Endothelial cell of umbilical vein (primary cell): ENCODE measurements at regions not wholly inside any gene's neighbourhood (a gene's known extent, or its start where the extent isn't known, plus 50 kb on each side); places are given as distances from the start of the nearest gene placed in this dataset.

Experiments
- BruUV-seq: library from RNA; stranded (reverse); fragments of 400-500 nt; replicated peaks from 2 replicates; lab custom pipeline; 2021; lab: Mats Ljungman, UMichigan
- CTCF ChIA-PET: fragments of 300-600, 350-600 bp; sonication (Branson Sonifier 250); formaldehyde crosslinking; loops from one replicate; lab custom pipeline; 2021; ENCODE audit warnings: antibody characterized with exemption, inconsistent platforms; lab: Charles Lee
- POLR2A ChIA-PET: fragments of 300-600, 350-600 bp; sonication (Branson Sonifier 250); formaldehyde crosslinking; loops from one replicate; lab custom pipeline; 2021; ENCODE audit warnings: antibody characterized with exemption, inconsistent platforms; lab: Charles Lee
- DNase-seq: peaks from one replicate; pipeline ENCODE4 v3.0.0-alpha.2; 2011; ENCODE audit warnings: low read depth, low spot score
- FAIRE-seq: peaks from 2 replicates; lab custom pipeline; 2011; peaks lifted over from hg19 to GRCh38; lab: Jason Lieb, UNC
- H2AFZ ChIP-seq: 2 replicates; pipeline ENCODE4 v1.6.0; 2012; ENCODE audit warnings: low read depth, low read length, control low read depth, inconsistent platforms
- H3K27ac ChIP-seq: 2 replicates; pipeline ENCODE4 v1.5.1; 2011; ENCODE audit warnings: low read depth, mild to moderate bottlenecking, control low read depth, low read length, moderate library complexity; ENCODE audit not compliant: insufficient read depth
- H3K27me3 ChIP-seq, 2 experiments: 2 replicates each; pipeline versions ENCODE4 v1.6.0 to v1.6.1; 2011; ENCODE audit warnings: low read length in 2 of 2, mixed read lengths in 1 of 2; ENCODE audit not compliant: control insufficient read depth in 2 of 2, insufficient read depth in 2 of 2
- H3K36me3 ChIP-seq, 2 experiments: 2 replicates in 1 of 2; 3 replicates in 1 of 2; pipeline ENCODE4 v1.5.1; 2011; ENCODE audit warnings: low read length in 2 of 2, mild to moderate bottlenecking in 1 of 2, moderate library complexity in 1 of 2; ENCODE audit not compliant: control insufficient read depth in 2 of 2, insufficient read depth in 2 of 2; ENCODE audit errors: extremely low read depth in 1 of 2
- H3K4me1 ChIP-seq: 3 replicates; pipeline ENCODE4 v1.5.1; 2011; ENCODE audit warnings: mild to moderate bottlenecking, low read length; ENCODE audit not compliant: control insufficient read depth, insufficient read depth; ENCODE audit errors: extremely low read depth
- H3K4me2 ChIP-seq: 2 replicates; pipeline ENCODE4 v1.6.1; 2011; ENCODE audit warnings: low read length, control low read depth, mixed read lengths; ENCODE audit not compliant: insufficient read depth
- H3K4me3 ChIP-seq, 3 experiments: fragments of 200-600 bp in 1 of 3; sonication (generic), shearing (Covaris generic) in 1 of 3; replicated peaks in 1 of 3; 2 replicates each; pipeline ENCODE4 v1.5.1; 2011 to 2016; ENCODE audit warnings: control low read depth in 3 of 3, low read length in 3 of 3, mild to moderate bottlenecking in 2 of 3, inconsistent platforms in 1 of 3, low read depth in 1 of 3, moderate library complexity in 1 of 3; ENCODE audit not compliant: insufficient read depth in 1 of 3
- H3K79me2 ChIP-seq: 2 replicates; pipeline ENCODE4 v1.6.0; 2012; ENCODE audit warnings: low read length, inconsistent platforms; ENCODE audit not compliant: control insufficient read depth, insufficient read depth
- H3K9ac ChIP-seq: replicated peaks from 2 replicates; pipeline ENCODE3; 2011; ENCODE audit warnings: low read length, control low read depth; ENCODE audit not compliant: insufficient read depth; ENCODE audit errors: extremely low read depth
- H3K9me1 ChIP-seq: replicated peaks from 3 replicates; pipeline ENCODE4 v1.6.0; 2011; ENCODE audit warnings: mild to moderate bottlenecking, low read length; ENCODE audit not compliant: control insufficient read depth, insufficient read depth; ENCODE audit errors: extremely low read depth
- H3K9me3 ChIP-seq: replicated peaks from 2 replicates; pipeline ENCODE4 v1.5.1; 2012; ENCODE audit warnings: low read length, inconsistent platforms; ENCODE audit not compliant: control insufficient read depth, insufficient read depth
- H4K20me1 ChIP-seq: replicated peaks from 2 replicates; pipeline ENCODE3; 2011; ENCODE audit warnings: mild to moderate bottlenecking, low read length; ENCODE audit not compliant: control insufficient read depth, insufficient read depth; ENCODE audit errors: extremely low read depth
- EZH2 ChIP-seq: IDR thresholded peaks from 2 replicates; pipeline ENCODE4 v1.6.1; 2012; ENCODE audit warnings: borderline replicate concordance, low read depth, mild to moderate bottlenecking, moderate library complexity, low read length, inconsistent platforms; ENCODE audit not compliant: severe bottlenecking
- FOS ChIP-seq: IDR thresholded peaks from 2 replicates; pipeline ENCODE4 v1.6.1; 2011; ENCODE audit warnings: mild to moderate bottlenecking, low read length, moderate library complexity, borderline replicate concordance; ENCODE audit not compliant: insufficient read depth
- GATA2 ChIP-seq: IDR thresholded peaks from 2 replicates; pipeline ENCODE4 v1.7.0; 2011; ENCODE audit warnings: low read depth, mild to moderate bottlenecking, moderate library complexity, mixed read lengths, low read length; ENCODE audit not compliant: insufficient read length, insufficient read depth
- JUN ChIP-seq: IDR thresholded peaks from 2 replicates; pipeline ENCODE4 v1.6.1; 2011; ENCODE audit warnings: borderline replicate concordance, low read depth; ENCODE audit not compliant: insufficient read length, insufficient read depth
- MYC ChIP-seq: IDR thresholded peaks from one replicate; pipeline ENCODE4 v1.6.1; 2011; ENCODE audit warnings: mild to moderate bottlenecking, low read depth, low read length
- POLR2A ChIP-seq: IDR thresholded peaks from 2 replicates; pipeline ENCODE4 v1.6.1; 2012; ENCODE audit warnings: low read depth, mild to moderate bottlenecking, control low read depth, low read length
- POLR2AphosphoS5 ChIP-seq: IDR thresholded peaks from 2 replicates; pipeline ENCODE4 v1.6.1; 2012; ENCODE audit warnings: low read depth, mild to moderate bottlenecking, control low read depth, low read length, moderate library complexity; ENCODE audit not compliant: insufficient read depth
- dilution Hi-C: fragments of 300-500 bp; cut with MboI; formaldehyde crosslinking; loops from one replicate; pipeline ENCODE4 v1.15.0; 2019; ENCODE audit warnings: low sequenced_read_pairs; ENCODE audit not compliant: extremely low pct_ligation_motif_present
- intact Hi-C: fragments of 100-400 bp; cut with micrococcal nuclease; formaldehyde crosslinking; loops from one replicate; pipeline ENCODE4 v1.10.0; 2022
- TF ChIP-seq, protein P1 (sequence below), 2 donors: IDR thresholded peaks; 1 replicate in 1 of 2; 2 replicates in 1 of 2; pipeline ENCODE4 v1.5.1; 2011; ENCODE audit warnings: low read length in 2 of 2, mild to moderate bottlenecking in 2 of 2, moderate library complexity in 2 of 2, control low read depth in 1 of 2, inconsistent platforms in 1 of 2, low read depth in 1 of 2; ENCODE audit not compliant: insufficient read depth in 1 of 2; ENCODE audit errors: extremely low read depth in 1 of 2
- TF ChIP-seq, protein P2 (sequence below): IDR thresholded peaks from 2 replicates; pipeline ENCODE4 v1.6.1; 2011; ENCODE audit not compliant: insufficient read depth, insufficient read length

DNA sequence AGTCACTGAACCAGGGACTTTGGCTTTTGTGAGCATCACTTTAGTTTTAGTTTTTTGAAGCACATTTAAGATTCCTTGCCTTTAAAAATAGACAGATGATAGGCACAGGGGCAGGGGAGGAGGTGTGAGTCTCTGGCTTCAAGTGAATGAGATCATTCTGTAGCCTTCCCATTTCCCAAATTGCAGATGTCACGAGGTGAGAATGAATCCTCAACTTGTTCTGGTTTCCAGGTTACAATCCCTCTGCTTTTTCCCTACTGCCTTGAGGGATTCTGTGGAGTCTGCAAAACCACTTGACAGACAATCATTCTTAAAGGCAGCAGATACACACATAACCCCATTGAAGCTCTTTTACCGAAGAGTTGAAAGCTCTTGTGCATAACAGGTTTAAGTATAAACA is 332.4 kb downstream of the DMAC1 start:
- intact Hi-C loops (no loop called here), dilution Hi-C loops (no loop called here)
- no peaks in the 10 kb centered on the region for H3K79me2 ChIP-seq
- H3K9me1 ChIP-seq = no peaks in the 10 kb centered on the region
- no peaks in the 10 kb centered on the region for H3K27me3 ChIP-seq
- H3K9ac ChIP-seq = no peak overlapping the region
- FAIRE-seq (no peak), DNase-seq (no peak)
- H3K4me1 ChIP-seq = no peaks in the 10 kb centered on the region
- H3K9me3 ChIP-seq = no peaks in the 10 kb centered on the region
- ChIA-PET POLR2A (no interaction called here), CTCF (no interaction called here)
- H2AFZ ChIP-seq = no peak overlapping the region
- H3K4me2 ChIP-seq = no peak overlapping the region
- no peak for TF ChIP-seq GATA2
- no peak for TF ChIP-seq POLR2AphosphoS5
- TF ChIP-seq, protein P1, sequence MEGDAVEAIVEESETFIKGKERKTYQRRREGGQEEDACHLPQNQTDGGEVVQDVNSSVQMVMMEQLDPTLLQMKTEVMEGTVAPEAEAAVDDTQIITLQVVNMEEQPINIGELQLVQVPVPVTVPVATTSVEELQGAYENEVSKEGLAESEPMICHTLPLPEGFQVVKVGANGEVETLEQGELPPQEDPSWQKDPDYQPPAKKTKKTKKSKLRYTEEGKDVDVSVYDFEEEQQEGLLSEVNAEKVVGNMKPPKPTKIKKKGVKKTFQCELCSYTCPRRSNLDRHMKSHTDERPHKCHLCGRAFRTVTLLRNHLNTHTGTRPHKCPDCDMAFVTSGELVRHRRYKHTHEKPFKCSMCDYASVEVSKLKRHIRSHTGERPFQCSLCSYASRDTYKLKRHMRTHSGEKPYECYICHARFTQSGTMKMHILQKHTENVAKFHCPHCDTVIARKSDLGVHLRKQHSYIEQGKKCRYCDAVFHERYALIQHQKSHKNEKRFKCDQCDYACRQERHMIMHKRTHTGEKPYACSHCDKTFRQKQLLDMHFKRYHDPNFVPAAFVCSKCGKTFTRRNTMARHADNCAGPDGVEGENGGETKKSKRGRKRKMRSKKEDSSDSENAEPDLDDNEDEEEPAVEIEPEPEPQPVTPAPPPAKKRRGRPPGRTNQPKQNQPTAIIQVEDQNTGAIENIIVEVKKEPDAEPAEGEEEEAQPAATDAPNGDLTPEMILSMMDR (IDR thresholded peaks at IDR 0.05; ENCODE audit: extremely low read depth in 1 of 2, insufficient read depth in 1 of 2, low read depth in 1 of 2, low read length in 2 of 2) = no peak
- TF ChIP-seq, protein P2, sequence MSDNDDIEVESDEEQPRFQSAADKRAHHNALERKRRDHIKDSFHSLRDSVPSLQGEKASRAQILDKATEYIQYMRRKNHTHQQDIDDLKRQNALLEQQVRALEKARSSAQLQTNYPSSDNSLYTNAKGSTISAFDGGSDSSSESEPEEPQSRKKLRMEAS = no peak
- no peak for TF ChIP-seq MYC
- TF ChIP-seq POLR2A = no peak
- no peak for TF ChIP-seq FOS
- no peak for TF ChIP-seq JUN
- no peak for TF ChIP-seq EZH2
- H4K20me1 ChIP-seq = no peaks in the 10 kb centered on the region
- no peak overlapping the region for H3K4me3 ChIP-seq
- H3K36me3 ChIP-seq = no peaks in the 10 kb centered on the region
- BruUV-seq = no TSS peak
- H3K27ac ChIP-seq = no peak overlapping the region
